K562 (cell line): ENCODE measurements at regions not wholly inside any gene's neighbourhood (a gene's known extent, or its start where the extent isn't known, plus 50 kb on each side); places are given as distances from the start of the nearest gene placed in this dataset.

ENCODE experiments used
- ATAC-seq: fragments of 200-7000 bp; cut with Tn5 transposase; 3 replicates; pipeline ENCODE4 v1.9.1; 2020; ENCODE audit warnings: moderate library complexity
- BruUV-seq: library from RNA; stranded (reverse); fragments of 400-500 nt; replicated peaks from 2 replicates; lab custom pipeline; 2021; lab: Mats Ljungman, UMichigan
- CTCF ChIA-PET: fragments of 300-600 bp; formaldehyde crosslinking; extraction: SDS; loops from one replicate; lab custom pipeline; 2021; ENCODE audit warnings: low intra/inter-chr PET ratio; lab: Yijun Ruan, JAX
- POLR2A ChIA-PET: fragments of 300-600, 350-650 bp; sonication (Branson Sonifier 250); formaldehyde crosslinking; extraction: SDS; loops from one replicate; lab custom pipeline; 2021; ENCODE audit warnings: antibody characterized with exemption, inconsistent platforms; lab: Yijun Ruan, JAX
- DNase-seq, 4 experiments: peaks; one replicate each; pipeline versions ENCODE4 v3.0.0 to v3.0.0-alpha.2; 2011 to 2018; ENCODE audit warnings: low spot score in 3 of 4, mixed read lengths in 3 of 4; ENCODE audit errors: extremely low read depth in 1 of 4
- FAIRE-seq: peaks from 2 replicates; lab custom pipeline; 2011; peaks lifted over from hg19 to GRCh38; lab: Jason Lieb, UNC
- H2AFZ ChIP-seq: 2 replicates; pipeline ENCODE4 v1.6.0; 2011; ENCODE audit warnings: low read depth, low read length, control low read depth, inconsistent platforms
- H3K27ac ChIP-seq: fragments of 200-600 bp; 3 replicates; pipeline ENCODE4 v1.8.0; 2011; ENCODE audit warnings: low read depth, mild to moderate bottlenecking, control low read depth, inconsistent platforms, low read length, moderate library complexity, mixed read lengths; ENCODE audit errors: extremely low read depth
- H3K27me3 ChIP-seq, 2 experiments: fragments of 300-600 bp in 1 of 2; 2 replicates in 1 of 2; 3 replicates in 1 of 2; pipeline versions ENCODE4 v1.6.0 to v1.8.0; 2011; ENCODE audit warnings: inconsistent platforms in 2 of 2, low read length in 2 of 2, mild to moderate bottlenecking in 1 of 2, mixed read lengths in 1 of 2, moderate library complexity in 1 of 2; ENCODE audit not compliant: control insufficient read depth in 2 of 2, insufficient read depth in 2 of 2
- H3K36me3 ChIP-seq: fragments of 300-600 bp; 3 replicates; pipeline ENCODE4 v1.8.0; 2011; ENCODE audit warnings: mild to moderate bottlenecking, low read length, inconsistent platforms; ENCODE audit not compliant: control insufficient read depth, insufficient read depth
- H3K4me1 ChIP-seq, 2 experiments: fragments of 200-600 bp in 1 of 2; replicated peaks in 1 of 2; 2 replicates in 1 of 2; 3 replicates in 1 of 2; pipeline versions ENCODE4 v1.5.1 to v1.8.0; 2011; ENCODE audit warnings: inconsistent platforms in 2 of 2, low read length in 2 of 2, mild to moderate bottlenecking in 1 of 2, mixed read lengths in 1 of 2, moderate library complexity in 1 of 2; ENCODE audit not compliant: control insufficient read depth in 2 of 2, insufficient read depth in 2 of 2
- H3K4me2 ChIP-seq: 2 replicates; pipeline ENCODE4 v1.6.1; 2011; ENCODE audit warnings: low read length, control low read depth, inconsistent platforms, mixed read lengths; ENCODE audit not compliant: insufficient read depth
- H3K4me3 ChIP-seq: fragments of 200-600 bp; sonication (generic), shearing (Covaris generic); 2 replicates; pipeline ENCODE4 v1.5.1; 2016; ENCODE audit warnings: control low read depth, inconsistent platforms
- H3K79me2 ChIP-seq: fragments of 200-600 bp; 3 replicates; pipeline ENCODE4 v1.8.0; 2011; ENCODE audit warnings: low read length, inconsistent platforms; ENCODE audit not compliant: control insufficient read depth, insufficient read depth
- H3K9ac ChIP-seq, 2 experiments: 2 replicates each; pipeline versions ENCODE4 v1.6.0 to v1.6.1; 2011; ENCODE audit warnings: low read depth in 2 of 2, low read length in 2 of 2, control low read depth in 1 of 2, inconsistent platforms in 1 of 2, mild to moderate bottlenecking in 1 of 2, mixed read lengths in 1 of 2; ENCODE audit not compliant: insufficient read depth in 1 of 2
- H3K9me1 ChIP-seq: one replicate; pipeline ENCODE4 v1.6.0; 2011; ENCODE audit warnings: inconsistent platforms, mild to moderate bottlenecking, low read length, moderate library complexity; ENCODE audit not compliant: control insufficient read depth, insufficient read depth
- H3K9me3 ChIP-seq: replicated peaks from 2 replicates; pipeline ENCODE4 v1.5.1; 2011; ENCODE audit warnings: low read depth, low read length, inconsistent platforms; ENCODE audit not compliant: control insufficient read depth, insufficient read depth
- H4K20me1 ChIP-seq: replicated peaks from 2 replicates; pipeline ENCODE4 v1.6.1; 2011; ENCODE audit warnings: low read length, inconsistent platforms, mixed read lengths; ENCODE audit not compliant: control insufficient read depth, insufficient read depth
- CBFA2T2 ChIP-seq: fragments of 450-650 bp; conservative IDR thresholded peaks from 2 replicates; pipeline ENCODE4 v1.6.1; 2017; ENCODE audit warnings: mild to moderate bottlenecking
- CGGBP1 ChIP-seq: fragments of 250-450 bp; sonication (Bioruptor Pico); IDR thresholded peaks from 2 replicates; pipeline ENCODE4 v1.9.0; 2021; ENCODE audit warnings: mild to moderate bottlenecking
- HDGF ChIP-seq: fragments of 450-650 bp; IDR thresholded peaks from 2 replicates; pipeline ENCODE4 v1.6.1; 2016
- SMAD3 ChIP-seq: fragments of 450-650 bp; formaldehyde crosslinking; conservative IDR thresholded peaks from 2 replicates; pipeline ENCODE4 v1.4.0; 2020; ENCODE audit warnings: mild to moderate bottlenecking
- SMAD4 ChIP-seq: fragments of 250-450 bp; sonication (Bioruptor Pico); conservative IDR thresholded peaks from 2 replicates; pipeline ENCODE4 v1.8.0; 2021; ENCODE audit warnings: inconsistent platforms, mild to moderate bottlenecking, moderate library complexity
- SNAPC5 ChIP-seq: fragments of 250-450 bp; sonication (Bioruptor Pico); IDR thresholded peaks from 2 replicates; pipeline ENCODE4 v1.8.0; 2021; ENCODE audit warnings: moderate library complexity, mild to moderate bottlenecking, inconsistent platforms
- TFE3 ChIP-seq: fragments of 450-650 bp; formaldehyde crosslinking; IDR thresholded peaks from 2 replicates; pipeline ENCODE4 v1.4.0; 2020; ENCODE audit warnings: mild to moderate bottlenecking, mixed read lengths
- TOE1 ChIP-seq, 2 experiments: fragments of 450-650 bp in 1 of 2; sonication (generic) in 1 of 2; formaldehyde crosslinking in 1 of 2; IDR thresholded peaks; 2 replicates each; pipeline versions ENCODE4 v1.7.1 to v1.8.0; 2016 to 2022; ENCODE audit warnings: borderline replicate concordance in 2 of 2, mild to moderate bottlenecking in 2 of 2, antibody characterized with exemption in 1 of 2, inconsistent platforms in 1 of 2, low read depth in 1 of 2, missing genetic modification reagents in 1 of 2, moderate library complexity in 1 of 2
- ZNF785 ChIP-seq: fragments of 250-450 bp; sonication (Bioruptor Pico); IDR thresholded peaks from 2 replicates; pipeline ENCODE4 v1.4.0; 2020; ENCODE audit warnings: mild to moderate bottlenecking
- ZSCAN29 ChIP-seq: fragments of 450-650 bp; IDR thresholded peaks from 2 replicates; pipeline ENCODE4 v1.6.1; 2017
- WGBS: fragments of 100-300 bp; shearing (Covaris generic); methylation state at CpG from one replicate; pipeline ENCODE4 v1.1.6; 2016; ENCODE audit warnings: low coverage, mixed read lengths; ENCODE audit not compliant: insufficient coverage; ENCODE audit errors: missing lambda C conversion rate; 5-methylcytosine and 5-hydroxymethylcytosine counted together
- in situ Hi-C: fragments of 300-500 bp; cut with MboI; formaldehyde crosslinking; loops from 4 replicates; pipeline ENCODE4 v1.15.0; 2018; ENCODE audit warnings: inconsistent platforms, mixed read lengths
- intact Hi-C: fragments of 100-400 bp; cut with micrococcal nuclease; formaldehyde crosslinking; loops from 2 replicates; pipeline ENCODE4 v1.14.2; 2022
- TF ChIP-seq, protein P1 (sequence below): fragments of 250-450 bp; sonication (Bioruptor Pico); IDR thresholded peaks from 2 replicates; pipeline ENCODE4 v1.5.0; 2021

GRCh38 chr1:188372821-188373220 lies 1544.1 kb downstream of the PLA2G4A start:
- no peak for TF ChIP-seq ZSCAN29
- TF ChIP-seq SMAD4 (CRISPR knock-in tag): no peak
- no peak for TF ChIP-seq TFE3 (CRISPR knock-in tag)
- no peak for TF ChIP-seq TOE1 (IDR thresholded peaks at IDR 0.05; ENCODE audit: borderline replicate concordance)
- TF ChIP-seq TOE1 (CRISPR knock-in tag; IDR thresholded peaks at IDR 0.05; ENCODE audit: borderline replicate concordance, low read depth): no peak
- TF ChIP-seq HDGF: no peak
- TF ChIP-seq SMAD3: no peak
- no peak for TF ChIP-seq ZNF785
- TF ChIP-seq CBFA2T2: no peak
- no peak for TF ChIP-seq CGGBP1
- TF ChIP-seq SNAPC5 (CRISPR knock-in tag): no peak
- TF ChIP-seq, protein P1, sequence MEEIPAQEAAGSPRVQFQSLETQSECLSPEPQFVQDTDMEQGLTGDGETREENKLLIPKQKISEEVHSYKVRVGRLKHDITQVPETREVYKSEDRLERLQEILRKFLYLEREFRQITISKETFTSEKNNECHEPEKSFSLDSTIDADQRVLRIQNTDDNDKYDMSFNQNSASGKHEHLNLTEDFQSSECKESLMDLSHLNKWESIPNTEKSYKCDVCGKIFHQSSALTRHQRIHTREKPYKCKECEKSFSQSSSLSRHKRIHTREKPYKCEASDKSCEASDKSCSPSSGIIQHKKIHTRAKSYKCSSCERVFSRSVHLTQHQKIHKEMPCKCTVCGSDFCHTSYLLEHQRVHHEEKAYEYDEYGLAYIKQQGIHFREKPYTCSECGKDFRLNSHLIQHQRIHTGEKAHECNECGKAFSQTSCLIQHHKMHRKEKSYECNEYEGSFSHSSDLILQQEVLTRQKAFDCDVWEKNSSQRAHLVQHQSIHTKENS (CRISPR knock-in tag): no peak

More at GRCh38 chr1:188372821-188373220, 1544.1 kb downstream of the PLA2G4A start:
- H3K4me3 ChIP-seq: no peak overlapping the region
- H3K36me3 ChIP-seq: no peaks in the 10 kb centered on the region
- H3K9me3 ChIP-seq: no peaks in the 10 kb centered on the region
- FAIRE-seq: no peak
- 4% methylated on average over 2 of the region's 2 CpGs for WGBS
- H3K27ac ChIP-seq: no peak overlapping the region
- no peaks in the 10 kb centered on the region for H3K9me1 ChIP-seq
- intact Hi-C loops (no loop called here), in situ Hi-C loops (no loop called here)
- ChIA-PET CTCF (no interaction called here), POLR2A (no interaction called here)
- BruUV-seq: no TSS peak
- no peaks in the 10 kb centered on the region for H3K27me3 ChIP-seq
- no peak for DNase-seq
- no peaks in the 10 kb centered on the region for H3K4me1 ChIP-seq
- no peak overlapping the region for H3K4me2 ChIP-seq
- no peak for ATAC-seq
- H3K79me2 ChIP-seq: no peaks in the 10 kb centered on the region
- no peaks in the 10 kb centered on the region for H4K20me1 ChIP-seq
- no peak overlapping the region for H3K9ac ChIP-seq
- no peak overlapping the region for H2AFZ ChIP-seq
